Ovary (tissue), 7 donors: ENCODE measurements at regions not wholly inside any gene's neighbourhood (a gene's known extent, or its start where the extent isn't known, plus 50 kb on each side); places are given as distances from the start of the nearest gene placed in this dataset.

Source experiments
- DNase-seq, 5 donors: peaks; one replicate each; pipeline ENCODE4 v3.0.0-alpha.2; 2019 to 2020
- H3K27ac ChIP-seq, 2 donors: fragments of 200-600 bp; one replicate each; pipeline versions ENCODE4 v1.5.1 to v1.8.0; 2019 to 2022
- H3K27me3 ChIP-seq: fragments of 200-600 bp; one replicate; pipeline ENCODE4 v1.8.0; 2022
- H3K36me3 ChIP-seq: fragments of 200-600 bp; sonication (generic); one replicate; pipeline ENCODE4 v1.5.1; 2019
- H3K4me1 ChIP-seq: one replicate; pipeline ENCODE4 v1.8.1; 2013; ENCODE audit warnings: mild to moderate bottlenecking, moderate library complexity; ENCODE audit not compliant: insufficient read depth
- H3K4me3 ChIP-seq: fragments of 200-600 bp; sonication (generic); one replicate; pipeline ENCODE4 v1.5.1; 2017
- H3K9me3 ChIP-seq, 2 donors: fragments of 200-600 bp in 1 of 2; sonication (generic) in 1 of 2; one replicate each; pipeline versions ENCODE4 v1.5.1 to v1.8.1; 2013 to 2019; ENCODE audit warnings: mild to moderate bottlenecking in 1 of 2, moderate library complexity in 1 of 2
- EP300 ChIP-seq: sonication (generic); formaldehyde crosslinking; IDR thresholded peaks from one replicate; pipeline ENCODE4 v1.6.1; 2017; ENCODE audit warnings: antibody characterized with exemption
- POLR2A ChIP-seq: fragments of 450-650 bp; IDR thresholded peaks from one replicate; pipeline ENCODE4 v1.6.1; 2017; ENCODE audit warnings: antibody characterized with exemption, mild to moderate bottlenecking, moderate library complexity
- WGBS, 3 donors: extraction: QIAGEN DNeasy Blood & Tissue Kit in 1 of 3; methylation state at CpG; one replicate each; pipeline versions ENCODE4 v1.1.5 to v1.1.7; 2013 to 2017; 5-methylcytosine and 5-hydroxymethylcytosine counted together
- intact Hi-C, 4 donors: fragments of 100-400 bp; cut with DNase I; formaldehyde crosslinking; loops; one replicate each; pipeline versions ENCODE4 v1.11.0 to v1.15.1; 2022 to 2023
- TF ChIP-seq, protein P1 (sequence below), 3 donors: fragments of 450-650 bp in 2 of 3; fragments of 200-600 bp in 1 of 3; IDR thresholded peaks; one replicate each; pipeline versions ENCODE4 v1.5.1 to v1.8.0; 2016 to 2022; ENCODE audit warnings: antibody characterized with exemption in 3 of 3, mild to moderate bottlenecking in 1 of 3
- donor health status: DM: no; HTN: no; CAD: no; lungs with moderate emphysema.
- donor health status: DM: no; HTN: no; CAD: no.
- donor health status: Bipolar disorder and iron deficiency.
- donor health status: DM: no; HTN: no; CAD: no.
- donor health status: DM: yes; HTN: yes; CAD: no.

DNA sequence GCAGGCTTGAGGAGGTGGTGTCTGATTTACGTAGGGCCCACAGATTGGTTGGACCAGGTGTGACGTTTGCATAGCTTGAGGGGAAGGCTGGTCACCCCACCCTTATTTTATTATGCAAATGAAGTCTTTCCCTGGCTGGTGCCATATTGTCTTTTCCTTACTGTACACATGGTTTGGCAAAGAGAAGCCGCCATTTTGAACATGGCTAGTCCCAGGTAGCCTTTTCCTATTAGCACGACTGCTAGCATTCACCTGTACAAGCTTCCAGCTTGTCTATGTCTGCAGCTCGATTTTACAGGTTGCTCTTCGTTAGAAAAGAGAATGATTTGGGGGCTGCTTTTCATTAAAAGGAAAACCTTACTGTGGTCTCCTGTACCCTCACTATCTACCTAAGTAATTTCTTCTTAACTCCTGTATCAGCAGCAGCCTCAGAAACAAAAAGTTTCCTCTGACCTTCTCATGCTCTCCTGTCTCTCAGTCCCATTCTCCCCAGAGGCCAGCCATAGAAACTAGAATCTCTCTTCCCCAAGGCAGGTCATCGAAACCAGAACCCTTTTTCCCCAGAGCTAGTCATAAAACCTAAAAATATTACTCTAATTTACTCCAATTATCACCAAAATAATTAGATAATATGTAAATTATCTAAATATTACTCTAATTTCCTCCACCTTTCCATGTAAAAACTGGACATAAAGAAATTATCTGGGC is 151.8 kb downstream of the B3GNT2 start:
- H3K27me3 ChIP-seq: no peaks in the 10 kb centered on the region
- intact Hi-C loops: no loop called here

DNA sequence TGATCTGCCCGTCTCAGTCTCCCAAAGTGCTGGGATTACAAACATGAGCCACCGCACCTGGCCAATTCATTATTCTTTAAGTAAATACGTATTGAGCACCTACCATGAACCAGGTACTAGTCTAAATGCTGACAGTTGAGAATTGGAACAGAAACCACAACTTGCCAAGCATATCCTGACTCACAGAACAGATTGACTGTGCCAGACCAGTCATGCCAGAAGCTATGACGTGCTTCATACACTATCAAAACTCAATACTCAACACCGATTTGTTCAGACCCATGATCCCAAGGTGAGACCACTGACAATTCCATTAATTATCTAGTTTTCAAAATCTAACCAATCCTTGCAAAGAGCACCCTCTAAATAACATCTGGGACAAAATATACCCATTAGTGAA is 148.6 kb downstream of the B3GNT2 start:
- TF ChIP-seq POLR2A: no peak
- TF ChIP-seq, protein P1, sequence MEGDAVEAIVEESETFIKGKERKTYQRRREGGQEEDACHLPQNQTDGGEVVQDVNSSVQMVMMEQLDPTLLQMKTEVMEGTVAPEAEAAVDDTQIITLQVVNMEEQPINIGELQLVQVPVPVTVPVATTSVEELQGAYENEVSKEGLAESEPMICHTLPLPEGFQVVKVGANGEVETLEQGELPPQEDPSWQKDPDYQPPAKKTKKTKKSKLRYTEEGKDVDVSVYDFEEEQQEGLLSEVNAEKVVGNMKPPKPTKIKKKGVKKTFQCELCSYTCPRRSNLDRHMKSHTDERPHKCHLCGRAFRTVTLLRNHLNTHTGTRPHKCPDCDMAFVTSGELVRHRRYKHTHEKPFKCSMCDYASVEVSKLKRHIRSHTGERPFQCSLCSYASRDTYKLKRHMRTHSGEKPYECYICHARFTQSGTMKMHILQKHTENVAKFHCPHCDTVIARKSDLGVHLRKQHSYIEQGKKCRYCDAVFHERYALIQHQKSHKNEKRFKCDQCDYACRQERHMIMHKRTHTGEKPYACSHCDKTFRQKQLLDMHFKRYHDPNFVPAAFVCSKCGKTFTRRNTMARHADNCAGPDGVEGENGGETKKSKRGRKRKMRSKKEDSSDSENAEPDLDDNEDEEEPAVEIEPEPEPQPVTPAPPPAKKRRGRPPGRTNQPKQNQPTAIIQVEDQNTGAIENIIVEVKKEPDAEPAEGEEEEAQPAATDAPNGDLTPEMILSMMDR (IDR thresholded peaks at IDR 0.05): no peak
- TF ChIP-seq EP300: no peak
- DNase-seq: no peak
- H3K4me3 ChIP-seq: no peak overlapping the region
- no peaks in the 10 kb centered on the region for H3K4me1 ChIP-seq
- H3K9me3 ChIP-seq: no peaks in the 10 kb centered on the region
- 94 to 98% (median 98%) methylated on average over 5 of the region's 5 CpGs for WGBS, 3 donors
- H3K27me3 ChIP-seq: no peaks in the 10 kb centered on the region
- intact Hi-C loops: no loop called here
- no peak overlapping the region for H3K27ac ChIP-seq
- no peaks in the 10 kb centered on the region for H3K36me3 ChIP-seq

More for the DNA sequence above, 151.8 kb downstream of the B3GNT2 start:
- no peak overlapping the region for H3K27ac ChIP-seq
- H3K36me3 ChIP-seq: no peaks in the 10 kb centered on the region
- no peaks in the 10 kb centered on the region for H3K9me3 ChIP-seq
- TF ChIP-seq, protein P1 (IDR thresholded peaks at IDR 0.05): no peak
- TF ChIP-seq EP300 (no peak), POLR2A (no peak)
- H3K4me1 ChIP-seq: no peaks in the 10 kb centered on the region
- DNase-seq: no peak
- WGBS, 3 donors: 93 to 94% (median 94%) methylated on average over 7 of the region's 7 CpGs
- no peak overlapping the region for H3K4me3 ChIP-seq

DNA sequence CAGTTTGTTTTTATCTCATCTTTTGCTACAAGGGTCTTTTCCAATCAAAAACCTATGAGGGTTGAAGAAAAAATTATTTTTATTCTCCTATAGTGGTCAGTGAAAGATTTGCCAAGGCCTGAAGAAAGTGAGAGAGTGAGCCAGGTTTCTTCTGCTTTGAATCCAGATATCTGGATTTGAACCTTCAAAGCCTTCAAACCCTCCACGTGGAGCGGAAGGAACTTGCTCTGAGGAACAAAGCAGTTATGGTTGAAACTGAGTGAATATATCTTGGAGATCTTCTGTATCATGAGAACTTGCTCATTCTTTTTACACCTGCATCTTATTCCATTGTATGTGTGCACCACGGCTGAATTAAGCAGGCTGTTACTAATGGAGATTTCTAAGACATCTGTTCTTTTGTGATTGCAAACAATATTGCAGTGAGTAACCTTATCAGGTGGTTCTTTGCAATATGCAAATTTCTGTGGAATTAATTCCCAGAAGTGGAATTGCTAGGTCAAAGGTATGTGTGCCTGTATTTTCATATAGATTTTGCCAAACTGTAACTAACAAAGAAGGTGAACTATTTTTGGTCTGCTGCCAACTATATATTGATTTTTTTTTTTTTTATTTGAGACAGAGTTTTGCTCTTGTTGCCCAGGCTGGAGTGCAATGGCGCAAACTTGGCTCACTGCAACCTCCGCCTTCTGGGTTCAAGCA is 147.9 kb downstream of the B3GNT2 start:
- Histone ChIP-seq H3K36me3 (no peaks in the 10 kb centered on the region), H3K27ac (no peak overlapping the region), H3K4me1 (no peaks in the 10 kb centered on the region), H3K4me3 (no peak overlapping the region), H3K9me3 (no peaks in the 10 kb centered on the region), H3K27me3 (no peaks in the 10 kb centered on the region)
- DNase-seq: no peak
- WGBS, 3 donors: 74 to 82% (median 79%) methylated on average over 5 of the region's 5 CpGs
- TF ChIP-seq POLR2A: no peak
- TF ChIP-seq, protein P1 (IDR thresholded peaks at IDR 0.05): no peak
- intact Hi-C loops: no loop called here

DNA sequence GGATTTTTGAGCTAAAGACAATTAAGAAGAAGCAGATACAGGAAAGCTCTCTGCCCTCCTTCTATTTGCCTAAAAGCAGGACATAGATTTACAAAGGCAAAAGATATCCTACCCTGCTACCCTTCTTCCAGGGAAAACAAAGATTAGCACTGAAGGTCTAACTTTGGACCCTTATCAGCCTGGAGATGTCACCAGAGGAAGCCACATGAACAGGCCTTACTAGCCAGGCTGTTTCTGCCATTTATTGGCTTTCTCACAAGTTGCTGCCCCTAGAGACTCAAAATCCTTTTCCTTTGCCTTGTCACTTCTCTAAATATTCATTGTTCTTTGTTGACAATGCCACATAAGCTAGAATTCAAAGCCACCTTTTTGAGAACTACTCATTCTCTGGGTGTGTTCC is 147.3 kb downstream of the B3GNT2 start:
- no peaks in the 10 kb centered on the region for H3K36me3 ChIP-seq
- H3K27me3 ChIP-seq: no peaks in the 10 kb centered on the region
- H3K4me1 ChIP-seq: no peaks in the 10 kb centered on the region
- H3K27ac ChIP-seq: no peak overlapping the region
- no peak overlapping the region for H3K4me3 ChIP-seq
- intact Hi-C loops: no loop called here
- no peaks in the 10 kb centered on the region for H3K9me3 ChIP-seq
- TF ChIP-seq EP300 (no peak), POLR2A (no peak)
- TF ChIP-seq, protein P1 (IDR thresholded peaks at IDR 0.05): no peak
- DNase-seq: no peak
